Mucosa of rectum (tissue), 2 donors: ENCODE measurements at regions not wholly inside any gene's neighbourhood (a gene's known extent, or its start where the extent isn't known, plus 50 kb on each side); places are given as distances from the start of the nearest gene placed in this dataset.

ENCODE experiments used
- H3K27ac ChIP-seq, 2 donors: one replicate each; pipeline ENCODE4 v1.7.0; 2013; ENCODE audit warnings: inconsistent platforms in 2 of 2, low read depth in 2 of 2, low read length in 2 of 2
- H3K27me3 ChIP-seq, 2 donors: one replicate each; pipeline ENCODE4 v1.7.0; 2013; ENCODE audit warnings: low read length in 2 of 2; ENCODE audit not compliant: control insufficient read depth in 2 of 2, insufficient read depth in 2 of 2
- H3K36me3 ChIP-seq, 2 donors: one replicate each; pipeline ENCODE4 v1.7.0; 2013; ENCODE audit warnings: low read length in 2 of 2; ENCODE audit not compliant: control insufficient read depth in 2 of 2, insufficient read depth in 2 of 2
- H3K4me1 ChIP-seq, 2 donors: one replicate each; pipeline ENCODE4 v1.7.0; 2013; ENCODE audit warnings: low read length in 2 of 2, mild to moderate bottlenecking in 1 of 2; ENCODE audit not compliant: control insufficient read depth in 2 of 2, insufficient read depth in 2 of 2
- H3K4me3 ChIP-seq, 2 donors: one replicate each; pipeline ENCODE4 v1.7.0; 2013; ENCODE audit warnings: low read length in 2 of 2
- H3K9ac ChIP-seq, 2 donors: one replicate each; pipeline ENCODE4 v1.7.0; 2013; ENCODE audit warnings: low read length in 2 of 2, low read depth in 1 of 2, mild to moderate bottlenecking in 1 of 2
- H3K9me3 ChIP-seq, 2 donors: one replicate each; pipeline ENCODE4 v1.7.0; 2013; ENCODE audit warnings: low read length in 2 of 2; ENCODE audit not compliant: control insufficient read depth in 2 of 2
- donor health status: healthy.
- donor health status: Normal muscosa, but diverticular disease.

- H3K4me1 ChIP-seq: peaks cover 0 to under 1% of the 10 kb centered on the region in 2 donors
- H3K36me3 ChIP-seq: no peaks in the 10 kb centered on the region
- no peak overlapping the region for H3K9ac ChIP-seq
- H3K4me3 ChIP-seq: no peak overlapping the region
- H3K27ac ChIP-seq: no peak overlapping the region
- no peaks in the 10 kb centered on the region for H3K9me3 ChIP-seq
- H3K27me3 ChIP-seq: no peaks in the 10 kb centered on the region
Measured at GRCh38 chr6:139713424-139713823, 339.0 kb upstream of the CITED2 start.

GRCh38 chr6:139712830-139713229, 338.4 kb upstream of the CITED2 start:
- Histone ChIP-seq H3K4me1 (peaks cover 0 to 4% of the 10 kb centered on the region in 2 donors), H3K27ac (no peak overlapping the region), H3K4me3 (no peak overlapping the region), H3K36me3 (no peaks in the 10 kb centered on the region), H3K9ac (no peak overlapping the region), H3K9me3 (no peaks in the 10 kb centered on the region), H3K27me3 (no peaks in the 10 kb centered on the region)

- Histone ChIP-seq H3K36me3 (no peaks in the 10 kb centered on the region), H3K27ac (no peak overlapping the region), H3K9me3 (no peaks in the 10 kb centered on the region), H3K4me3 (no peak overlapping the region), H3K27me3 (no peaks in the 10 kb centered on the region), H3K9ac (no peak overlapping the region), H3K4me1 (peaks cover under 1 to 4% of the 10 kb centered on the region in 2 donors)
Measured at GRCh38 chr6:139711804-139712585, 337.5 kb upstream of the CITED2 start.

GRCh38 chr6:139710556-139710955, 336.1 kb upstream of the CITED2 start:
- Histone ChIP-seq H3K4me3 (no peak overlapping the region), H3K4me1 (peaks cover 5 to 8% of the 10 kb centered on the region in 2 donors), H3K27ac (no peak overlapping the region), H3K36me3 (no peaks in the 10 kb centered on the region), H3K9me3 (no peaks in the 10 kb centered on the region), H3K27me3 (no peaks in the 10 kb centered on the region), H3K9ac (no peak overlapping the region)

DNA sequence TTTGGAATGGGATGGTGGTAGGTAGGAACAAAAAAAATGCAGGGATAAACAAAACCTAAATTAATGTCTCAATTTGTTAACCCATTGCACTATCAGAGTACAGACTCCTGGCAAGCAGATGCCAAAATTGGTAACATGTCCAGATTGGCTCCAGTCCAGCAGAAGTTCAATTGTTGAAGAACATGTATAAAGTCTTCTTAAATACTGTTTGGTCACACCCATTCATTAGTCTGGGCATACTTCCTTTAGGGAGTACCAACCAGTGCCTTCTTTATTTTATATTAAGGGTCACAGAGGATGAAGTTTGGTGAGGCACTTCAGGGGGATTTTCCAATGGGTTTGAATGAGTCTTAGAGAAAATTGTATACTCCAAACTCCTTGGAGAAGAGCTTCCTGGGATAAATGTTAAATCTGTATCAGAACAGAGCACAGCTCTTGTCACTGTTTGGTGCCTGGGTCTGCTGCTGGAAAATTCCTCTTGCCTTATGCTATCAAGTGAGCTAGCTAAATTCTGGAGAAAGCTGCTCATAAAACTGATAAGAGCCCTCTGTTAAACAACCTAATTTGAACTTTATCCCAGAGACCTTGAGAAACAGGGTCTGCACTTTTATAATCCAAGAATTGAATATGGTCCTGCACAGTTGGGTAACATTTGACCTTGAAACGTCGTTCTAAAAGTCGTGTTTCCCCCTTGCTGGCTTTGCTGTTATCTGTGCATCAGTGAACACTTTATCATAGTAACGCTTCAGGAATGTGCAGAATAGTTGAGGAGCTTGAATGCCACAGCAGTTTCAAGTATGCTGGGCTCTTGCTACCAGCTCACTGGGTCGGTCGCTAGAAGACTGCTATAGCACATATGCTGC, 334.1 kb upstream of the CITED2 start:
- Histone ChIP-seq H3K4me3 (no peak overlapping the region), H3K27ac (no peak overlapping the region), H3K9ac (no peak overlapping the region), H3K36me3 (no peaks in the 10 kb centered on the region), H3K9me3 (no peaks in the 10 kb centered on the region), H3K4me1 (peaks cover 5 to 8% of the 10 kb centered on the region in 2 donors), H3K27me3 (no peaks in the 10 kb centered on the region)

GRCh38 chr6:139706912-139707311, 332.5 kb upstream of the CITED2 start:
- H3K36me3 ChIP-seq: no peaks in the 10 kb centered on the region
- H3K4me3 ChIP-seq: no peak overlapping the region
- H3K9ac ChIP-seq: no peak overlapping the region
- H3K4me1 ChIP-seq: peaks cover 5 to 8% of the 10 kb centered on the region in 2 donors
- no peaks in the 10 kb centered on the region for H3K27me3 ChIP-seq
- H3K27ac ChIP-seq: no peak overlapping the region
- no peaks in the 10 kb centered on the region for H3K9me3 ChIP-seq

- H3K27me3 ChIP-seq: no peaks in the 10 kb centered on the region
- H3K27ac ChIP-seq: no peak overlapping the region
- H3K9me3 ChIP-seq: no peaks in the 10 kb centered on the region
- H3K4me1 ChIP-seq: peaks cover 8 to 9% of the 10 kb centered on the region in 2 donors
- no peak overlapping the region for H3K9ac ChIP-seq
- H3K4me3 ChIP-seq: no peak overlapping the region
- H3K36me3 ChIP-seq: no peaks in the 10 kb centered on the region
Measured at GRCh38 chr6:139705284-139705683, 330.8 kb upstream of the CITED2 start.

DNA sequence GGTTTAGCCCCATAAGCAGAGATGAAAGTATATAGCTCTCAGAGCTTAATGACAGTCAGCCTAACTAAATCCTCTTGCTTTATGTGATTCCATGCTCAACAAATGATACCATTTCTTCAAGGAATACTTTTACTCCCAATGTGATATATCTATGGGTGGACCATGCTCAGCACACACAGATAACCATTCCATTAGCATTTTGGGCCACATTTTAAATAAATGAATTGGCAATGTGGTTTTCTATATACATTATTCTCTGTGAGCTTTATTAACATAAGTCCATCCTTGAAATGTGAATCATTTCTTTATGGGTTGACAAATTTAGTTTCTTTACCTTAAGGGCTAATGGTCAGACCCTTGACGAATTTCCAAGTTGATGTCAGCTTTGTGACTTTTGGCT, 329.3 kb upstream of the CITED2 start:
- Histone ChIP-seq H3K9ac (no peak overlapping the region), H3K36me3 (no peaks in the 10 kb centered on the region), H3K4me1 (peaks cover 8 to 12% of the 10 kb centered on the region in 2 donors)

DNA sequence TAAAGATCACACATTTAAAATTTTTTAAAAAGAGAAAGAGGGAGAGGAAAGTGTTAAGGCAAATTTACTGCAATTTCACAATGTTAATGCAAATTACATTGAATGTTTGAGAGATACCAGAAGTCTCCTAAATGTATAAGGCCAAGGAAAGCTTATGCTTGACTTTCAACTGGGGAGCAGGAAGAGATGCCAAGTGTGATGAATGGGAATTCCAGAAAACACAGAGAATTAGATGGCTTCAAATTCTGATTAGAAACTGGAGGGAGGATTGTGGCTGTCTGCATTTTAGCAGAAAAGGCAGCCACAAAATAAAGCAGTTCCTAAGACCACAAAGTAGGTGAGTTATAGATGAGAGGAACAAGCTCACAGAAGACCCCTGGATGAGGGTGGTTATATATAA, 328.3 kb upstream of the CITED2 start:
- Histone ChIP-seq H3K27ac (no peak overlapping the region), H3K27me3 (no peaks in the 10 kb centered on the region), H3K4me1 (peaks cover 3 to 19% of the 10 kb centered on the region in 2 donors), H3K9me3 (no peaks in the 10 kb centered on the region), H3K36me3 (no peaks in the 10 kb centered on the region), H3K4me3 (no peak overlapping the region), H3K9ac (no peak overlapping the region)

More for the DNA sequence above, 329.3 kb upstream of the CITED2 start:
- Histone ChIP-seq H3K9me3 (no peaks in the 10 kb centered on the region), H3K27ac (no peak overlapping the region), H3K4me3 (no peak overlapping the region), H3K27me3 (no peaks in the 10 kb centered on the region)

GRCh38 chr6:139701695-139702094, 327.2 kb upstream of the CITED2 start:
- Histone ChIP-seq H3K27ac (no peak overlapping the region), H3K9me3 (no peaks in the 10 kb centered on the region), H3K4me1 (peaks cover 3 to 15% of the 10 kb centered on the region in 2 donors), H3K27me3 (no peaks in the 10 kb centered on the region), H3K4me3 (no peak overlapping the region), H3K9ac (no peak overlapping the region), H3K36me3 (no peaks in the 10 kb centered on the region)
